ENCODE measurements at regions not wholly inside any gene's neighbourhood (a gene's known extent, or its start where the extent isn't known, plus 50 kb on each side); places are given as distances from the start of the nearest gene placed in this dataset.

DNA sequence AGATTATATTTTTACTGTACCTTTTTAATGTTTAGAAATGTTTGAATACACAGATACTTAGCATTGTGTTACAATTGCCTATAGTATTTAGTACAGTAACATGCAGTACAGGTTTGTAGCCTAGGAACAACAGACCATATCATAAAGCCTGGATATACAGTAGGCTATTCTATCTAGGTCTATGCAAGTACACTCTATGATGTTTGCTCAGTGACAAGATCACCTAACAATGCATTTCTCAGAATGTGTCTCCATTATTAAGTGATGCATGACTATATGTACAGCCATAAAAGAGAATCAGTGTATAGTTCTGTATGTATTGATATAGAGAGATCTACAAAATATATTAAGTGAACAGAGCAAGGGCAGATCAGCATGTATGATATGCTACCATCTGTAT lies 616.4 kb downstream of the XIRP2 start:
- Histone ChIP-seq H2AK5ac (ENCODE audit: low read depth, low read length) (no peak overlapping the region), H4K91ac (replicated peaks; ENCODE audit: insufficient read length, low read length) (no peak overlapping the region), H3K27me3 (replicated peaks in 1 of 4; ENCODE audit: control insufficient read depth in 3 of 4, extremely low read depth in 1 of 4, insufficient read depth in 3 of 4, low read length in 3 of 4) (no peaks in the 10 kb centered on the region), H3K23me2 (ENCODE audit: low read depth, low read length) (no peaks in the 10 kb centered on the region; the same call in 1 of the 2 replicates), H2BK5ac (ENCODE audit: low read depth, low read length) (no peak overlapping the region), H2BK20ac (ENCODE audit: low read length) (no peak overlapping the region), H3K4ac (replicated peaks; ENCODE audit: insufficient read length, low read depth, low read length) (no peak overlapping the region), H4K8ac (ENCODE audit: extremely low read depth, insufficient read depth, low read length) (no peak overlapping the region), H3K4me1 (replicated peaks in 1 of 4; ENCODE audit: control insufficient read depth in 3 of 4, insufficient read depth in 4 of 4, low read length in 3 of 4) (peaks cover 0 to 2% (median 0%) of the 10 kb centered on the region in 4 experiments; a peak in 2 of 7 replicates), H2BK120ac (replicated peaks; ENCODE audit: low read depth, low read length) (no peak overlapping the region), H2AFZ (ENCODE audit: low read length) (no peak overlapping the region), H3K79me1 (ENCODE audit: low read depth, low read length) (no peaks in the 10 kb centered on the region), H3K4me3 (ENCODE audit: extremely low read depth in 1 of 4, insufficient read depth in 2 of 4, low read depth in 3 of 4, low read length in 4 of 4) (no peak overlapping the region), H3K23ac (ENCODE audit: insufficient read length) (no peak overlapping the region), H3K79me2 (ENCODE audit: control insufficient read depth in 1 of 2, insufficient read depth in 2 of 2, low read length in 2 of 2) (0 out of 4 replicates have a peak, but pooled peaks cover 0 to 4% of the 10 kb centered on the region in 2 experiments), H3K36me3 (ENCODE audit: control insufficient read depth in 2 of 4, insufficient read depth in 4 of 4, low read length in 3 of 4) (no peaks in the 10 kb centered on the region), H2BK15ac (ENCODE audit: low read length) (no peak overlapping the region), H4K20me1 (replicated peaks in 1 of 2; ENCODE audit: control insufficient read depth in 1 of 2, insufficient read depth in 2 of 2, low read length in 2 of 2) (no peaks in the 10 kb centered on the region), H3K14ac (ENCODE audit: insufficient read length) (no peak overlapping the region), H3K27ac (ENCODE audit: low read depth, low read length) (no peak overlapping the region), H3K4me2 (ENCODE audit: insufficient read depth in 1 of 2, low read depth in 2 of 2, low read length in 2 of 2) (no peak overlapping the region), H3K18ac (ENCODE audit: extremely low read depth, low read length) (no peak overlapping the region), H3K9ac (replicated peaks in 1 of 4; ENCODE audit: extremely low read depth in 1 of 4, low read depth in 3 of 4, low read length in 3 of 4) (no peak overlapping the region), H3K9me3 (ENCODE audit: insufficient read depth in 2 of 2, low read depth in 1 of 2, low read length in 1 of 2) (no peaks in the 10 kb centered on the region), H2BK12ac (ENCODE audit: low read depth, low read length) (no peak overlapping the region), H4K5ac (ENCODE audit: insufficient read length, low read depth, low read length) (no peak overlapping the region), H3K56ac (replicated peaks; ENCODE audit: insufficient read length, low read depth, low read length) (no peak overlapping the region)
- FAIRE-seq = no peak
- ChIA-PET CTCF (ENCODE audit: partially characterized antibody) (interaction anchor here (1.0 kb wide), 1 partner anchor 219 kb away, joined by 3 read pairs; no protein-coding TSS in a partner anchor), POLR2A (ENCODE audit: partially characterized antibody) (no interaction called here)
- TF ChIP-seq KDM5A (IDR thresholded peaks at IDR 0.05; ENCODE audit: low read length) (no peak), HDAC2 (IDR thresholded peaks at IDR 0.05; ENCODE audit: borderline replicate concordance in 1 of 2, low read depth in 2 of 2, low read length in 2 of 2) (no peak), PHF8 (conservative IDR thresholded peaks at IDR 0.05; ENCODE audit: low read depth, low read length) (no peak), YY1 (IDR thresholded peaks at IDR 0.05; ENCODE audit: low read depth, low read length) (no peak), ZNF274 (IDR thresholded peaks at IDR 0.05; ENCODE audit: borderline replicate concordance, extremely low read depth, low read length) (no peak), TAF1 (IDR thresholded peaks at IDR 0.05; ENCODE audit: low read depth, low read length) (no peak)
- DNase-seq (ENCODE audit: low read depth in 1 of 2, low spot score in 2 of 2) = no peak
